ENCODE measurements at regions not wholly inside any gene's neighbourhood (a gene's known extent, or its start where the extent isn't known, plus 50 kb on each side); places are given as distances from the start of the nearest gene placed in this dataset.

GRCh38 chr17:77881545-77881944 is 77.0 kb upstream of the TNRC6C start:
- TF ChIP-seq, protein P1, sequence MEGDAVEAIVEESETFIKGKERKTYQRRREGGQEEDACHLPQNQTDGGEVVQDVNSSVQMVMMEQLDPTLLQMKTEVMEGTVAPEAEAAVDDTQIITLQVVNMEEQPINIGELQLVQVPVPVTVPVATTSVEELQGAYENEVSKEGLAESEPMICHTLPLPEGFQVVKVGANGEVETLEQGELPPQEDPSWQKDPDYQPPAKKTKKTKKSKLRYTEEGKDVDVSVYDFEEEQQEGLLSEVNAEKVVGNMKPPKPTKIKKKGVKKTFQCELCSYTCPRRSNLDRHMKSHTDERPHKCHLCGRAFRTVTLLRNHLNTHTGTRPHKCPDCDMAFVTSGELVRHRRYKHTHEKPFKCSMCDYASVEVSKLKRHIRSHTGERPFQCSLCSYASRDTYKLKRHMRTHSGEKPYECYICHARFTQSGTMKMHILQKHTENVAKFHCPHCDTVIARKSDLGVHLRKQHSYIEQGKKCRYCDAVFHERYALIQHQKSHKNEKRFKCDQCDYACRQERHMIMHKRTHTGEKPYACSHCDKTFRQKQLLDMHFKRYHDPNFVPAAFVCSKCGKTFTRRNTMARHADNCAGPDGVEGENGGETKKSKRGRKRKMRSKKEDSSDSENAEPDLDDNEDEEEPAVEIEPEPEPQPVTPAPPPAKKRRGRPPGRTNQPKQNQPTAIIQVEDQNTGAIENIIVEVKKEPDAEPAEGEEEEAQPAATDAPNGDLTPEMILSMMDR (IDR thresholded peaks at IDR 0.05; ENCODE audit: low read depth, low read length): no peak
- TF ChIP-seq EZH2phosphoT487 (IDR thresholded peaks at IDR 0.05; ENCODE audit: low read depth): no peak

All from OCI-LY3 (cell line).